ENCODE measurements at regions not wholly inside any gene's neighbourhood (a gene's known extent, or its start where the extent isn't known, plus 50 kb on each side); places are given as distances from the start of the nearest gene placed in this dataset.

DNA sequence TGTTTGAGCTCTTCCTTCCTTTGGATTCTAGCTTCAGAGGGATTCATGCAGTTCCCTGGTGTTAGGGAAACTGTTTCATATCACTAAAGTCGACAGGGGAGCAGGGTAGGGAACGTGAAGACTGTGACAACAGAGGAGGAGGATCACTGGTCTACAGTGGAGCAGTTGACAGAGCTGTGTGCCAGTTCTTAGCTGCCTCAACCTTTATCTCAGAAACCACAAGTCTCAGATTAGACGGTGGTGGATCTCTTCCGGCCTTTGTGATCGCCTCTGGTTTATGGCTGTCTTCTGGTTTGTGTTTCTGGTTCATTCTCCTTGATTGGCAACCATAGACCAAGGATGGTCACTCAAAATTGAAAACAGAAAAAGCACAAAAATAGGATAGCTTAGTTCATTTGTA, 538.9 kb upstream of the API5 start:
- DNase-seq (ENCODE audit: low read depth in 1 of 2, low spot score in 1 of 2): no peak
- TF ChIP-seq POLR2AphosphoS5 (IDR thresholded peaks at IDR 0.05; ENCODE audit: low read depth): no peak
- TF ChIP-seq, protein P1, sequence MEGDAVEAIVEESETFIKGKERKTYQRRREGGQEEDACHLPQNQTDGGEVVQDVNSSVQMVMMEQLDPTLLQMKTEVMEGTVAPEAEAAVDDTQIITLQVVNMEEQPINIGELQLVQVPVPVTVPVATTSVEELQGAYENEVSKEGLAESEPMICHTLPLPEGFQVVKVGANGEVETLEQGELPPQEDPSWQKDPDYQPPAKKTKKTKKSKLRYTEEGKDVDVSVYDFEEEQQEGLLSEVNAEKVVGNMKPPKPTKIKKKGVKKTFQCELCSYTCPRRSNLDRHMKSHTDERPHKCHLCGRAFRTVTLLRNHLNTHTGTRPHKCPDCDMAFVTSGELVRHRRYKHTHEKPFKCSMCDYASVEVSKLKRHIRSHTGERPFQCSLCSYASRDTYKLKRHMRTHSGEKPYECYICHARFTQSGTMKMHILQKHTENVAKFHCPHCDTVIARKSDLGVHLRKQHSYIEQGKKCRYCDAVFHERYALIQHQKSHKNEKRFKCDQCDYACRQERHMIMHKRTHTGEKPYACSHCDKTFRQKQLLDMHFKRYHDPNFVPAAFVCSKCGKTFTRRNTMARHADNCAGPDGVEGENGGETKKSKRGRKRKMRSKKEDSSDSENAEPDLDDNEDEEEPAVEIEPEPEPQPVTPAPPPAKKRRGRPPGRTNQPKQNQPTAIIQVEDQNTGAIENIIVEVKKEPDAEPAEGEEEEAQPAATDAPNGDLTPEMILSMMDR (IDR thresholded peaks at IDR 0.05; ENCODE audit: insufficient read depth, low read length): no peak
- no peak for TF ChIP-seq GABPA (IDR thresholded peaks at IDR 0.05; ENCODE audit: low read depth)
- TF ChIP-seq, protein P2, sequence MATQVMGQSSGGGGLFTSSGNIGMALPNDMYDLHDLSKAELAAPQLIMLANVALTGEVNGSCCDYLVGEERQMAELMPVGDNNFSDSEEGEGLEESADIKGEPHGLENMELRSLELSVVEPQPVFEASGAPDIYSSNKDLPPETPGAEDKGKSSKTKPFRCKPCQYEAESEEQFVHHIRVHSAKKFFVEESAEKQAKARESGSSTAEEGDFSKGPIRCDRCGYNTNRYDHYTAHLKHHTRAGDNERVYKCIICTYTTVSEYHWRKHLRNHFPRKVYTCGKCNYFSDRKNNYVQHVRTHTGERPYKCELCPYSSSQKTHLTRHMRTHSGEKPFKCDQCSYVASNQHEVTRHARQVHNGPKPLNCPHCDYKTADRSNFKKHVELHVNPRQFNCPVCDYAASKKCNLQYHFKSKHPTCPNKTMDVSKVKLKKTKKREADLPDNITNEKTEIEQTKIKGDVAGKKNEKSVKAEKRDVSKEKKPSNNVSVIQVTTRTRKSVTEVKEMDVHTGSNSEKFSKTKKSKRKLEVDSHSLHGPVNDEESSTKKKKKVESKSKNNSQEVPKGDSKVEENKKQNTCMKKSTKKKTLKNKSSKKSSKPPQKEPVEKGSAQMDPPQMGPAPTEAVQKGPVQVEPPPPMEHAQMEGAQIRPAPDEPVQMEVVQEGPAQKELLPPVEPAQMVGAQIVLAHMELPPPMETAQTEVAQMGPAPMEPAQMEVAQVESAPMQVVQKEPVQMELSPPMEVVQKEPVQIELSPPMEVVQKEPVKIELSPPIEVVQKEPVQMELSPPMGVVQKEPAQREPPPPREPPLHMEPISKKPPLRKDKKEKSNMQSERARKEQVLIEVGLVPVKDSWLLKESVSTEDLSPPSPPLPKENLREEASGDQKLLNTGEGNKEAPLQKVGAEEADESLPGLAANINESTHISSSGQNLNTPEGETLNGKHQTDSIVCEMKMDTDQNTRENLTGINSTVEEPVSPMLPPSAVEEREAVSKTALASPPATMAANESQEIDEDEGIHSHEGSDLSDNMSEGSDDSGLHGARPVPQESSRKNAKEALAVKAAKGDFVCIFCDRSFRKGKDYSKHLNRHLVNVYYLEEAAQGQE (IDR thresholded peaks at IDR 0.05; ENCODE audit: insufficient replicate concordance, low read depth): no peak
- Histone ChIP-seq H3K4me3 (replicated peaks; ENCODE audit: insufficient read depth, low read length) (no peak overlapping the region), H3K27me3 (ENCODE audit: insufficient read depth, poor library complexity, severe bottlenecking) (no peaks in the 10 kb centered on the region), H3K27ac (replicated peaks) (no peak overlapping the region)

DNA sequence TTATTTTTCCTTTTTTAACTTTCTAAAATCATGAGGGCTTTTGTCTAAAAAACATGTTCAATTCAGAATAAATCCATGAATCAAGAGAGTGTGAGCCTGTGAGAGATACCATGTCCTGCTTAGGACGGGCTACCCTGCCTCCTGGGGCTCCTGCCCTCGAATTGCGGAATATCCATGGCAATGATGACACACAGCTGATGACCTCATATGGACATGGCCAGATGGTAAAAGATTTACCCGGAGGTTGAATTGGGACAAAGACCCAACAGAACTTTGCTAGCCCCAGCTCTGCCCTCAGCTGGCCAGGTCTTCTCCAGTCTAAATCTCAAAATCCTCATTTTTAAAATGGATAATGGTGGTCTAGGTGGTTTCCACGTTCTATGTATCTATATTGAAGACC, 538.1 kb upstream of the API5 start:
- H3K27me3 ChIP-seq (ENCODE audit: insufficient read depth, poor library complexity, severe bottlenecking): no peaks in the 10 kb centered on the region
- no peak for DNase-seq (ENCODE audit: low read depth in 1 of 2, low spot score in 1 of 2)

DNA sequence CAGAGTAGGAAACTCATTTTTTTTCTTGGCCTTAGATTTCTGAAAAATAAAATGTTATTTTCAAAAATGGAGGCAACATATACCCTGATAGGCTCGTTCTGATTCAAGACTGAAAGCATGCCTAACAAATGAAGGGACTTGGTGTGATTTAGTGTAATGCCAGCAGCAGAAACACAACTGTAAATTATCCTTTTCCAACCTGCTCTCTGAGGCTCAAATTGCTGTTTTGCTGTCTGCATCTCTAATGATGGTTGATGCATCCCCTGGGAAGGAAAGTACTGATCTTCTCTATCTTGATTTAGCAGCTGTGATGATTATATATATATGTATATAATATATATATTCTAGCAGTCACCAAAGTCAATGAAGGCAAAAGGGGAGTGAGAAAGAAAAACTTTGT, 537.2 kb upstream of the API5 start:
- H3K27ac ChIP-seq (replicated peaks): no peak overlapping the region
- no peak overlapping the region for H3K4me3 ChIP-seq (replicated peaks; ENCODE audit: insufficient read depth, low read length)
- TF ChIP-seq, protein P1 (IDR thresholded peaks at IDR 0.05; ENCODE audit: insufficient read depth, low read length): no peak
- TF ChIP-seq SPI1 (IDR thresholded peaks at IDR 0.05; ENCODE audit: borderline replicate concordance, low read depth) (no peak), GABPA (IDR thresholded peaks at IDR 0.05; ENCODE audit: low read depth) (no peak), POLR2AphosphoS5 (IDR thresholded peaks at IDR 0.05; ENCODE audit: low read depth) (no peak)
- TF ChIP-seq, protein P2 (IDR thresholded peaks at IDR 0.05; ENCODE audit: insufficient replicate concordance, low read depth): no peak
- DNase-seq (ENCODE audit: low read depth in 1 of 2, low spot score in 1 of 2): no peak
- no peaks in the 10 kb centered on the region for H3K27me3 ChIP-seq (ENCODE audit: insufficient read depth, poor library complexity, severe bottlenecking)

More for the DNA sequence above, 538.1 kb upstream of the API5 start:
- H3K4me3 ChIP-seq (replicated peaks; ENCODE audit: insufficient read depth, low read length): no peak overlapping the region
- no peak for TF ChIP-seq POLR2AphosphoS5 (IDR thresholded peaks at IDR 0.05; ENCODE audit: low read depth)
- TF ChIP-seq, protein P2 (IDR thresholded peaks at IDR 0.05; ENCODE audit: insufficient replicate concordance, low read depth): no peak
- TF ChIP-seq SPI1 (IDR thresholded peaks at IDR 0.05; ENCODE audit: borderline replicate concordance, low read depth): no peak
- no peak for TF ChIP-seq GABPA (IDR thresholded peaks at IDR 0.05; ENCODE audit: low read depth)
- TF ChIP-seq, protein P1 (IDR thresholded peaks at IDR 0.05; ENCODE audit: insufficient read depth, low read length): no peak
- no peak overlapping the region for H3K27ac ChIP-seq (replicated peaks)
